Tibial nerve (tissue), 3 donors: ENCODE measurements at regions not wholly inside any gene's neighbourhood (a gene's known extent, or its start where the extent isn't known, plus 50 kb on each side); places are given as distances from the start of the nearest gene placed in this dataset.

ENCODE experiments used
- POLR2A ChIP-seq, 2 donors: fragments of 450-650 bp; IDR thresholded peaks; one replicate each; pipeline ENCODE4 v1.6.1; 2017; ENCODE audit warnings: antibody characterized with exemption in 2 of 2, mild to moderate bottlenecking in 2 of 2, moderate library complexity in 2 of 2
- TF ChIP-seq, protein P1 (sequence below), 5 experiments: fragments of 200-600 bp in 3 of 5; fragments of 450-650 bp in 2 of 5; sonication (generic) in 3 of 5; IDR thresholded peaks; one replicate each; pipeline ENCODE4 v1.5.1; 2016 to 2019; ENCODE audit warnings: antibody characterized with exemption in 5 of 5, mild to moderate bottlenecking in 3 of 5, moderate library complexity in 2 of 5

GRCh38 chr12:41835556-41835955, 309.1 kb downstream of the GXYLT1 start:
- TF ChIP-seq, protein P1, sequence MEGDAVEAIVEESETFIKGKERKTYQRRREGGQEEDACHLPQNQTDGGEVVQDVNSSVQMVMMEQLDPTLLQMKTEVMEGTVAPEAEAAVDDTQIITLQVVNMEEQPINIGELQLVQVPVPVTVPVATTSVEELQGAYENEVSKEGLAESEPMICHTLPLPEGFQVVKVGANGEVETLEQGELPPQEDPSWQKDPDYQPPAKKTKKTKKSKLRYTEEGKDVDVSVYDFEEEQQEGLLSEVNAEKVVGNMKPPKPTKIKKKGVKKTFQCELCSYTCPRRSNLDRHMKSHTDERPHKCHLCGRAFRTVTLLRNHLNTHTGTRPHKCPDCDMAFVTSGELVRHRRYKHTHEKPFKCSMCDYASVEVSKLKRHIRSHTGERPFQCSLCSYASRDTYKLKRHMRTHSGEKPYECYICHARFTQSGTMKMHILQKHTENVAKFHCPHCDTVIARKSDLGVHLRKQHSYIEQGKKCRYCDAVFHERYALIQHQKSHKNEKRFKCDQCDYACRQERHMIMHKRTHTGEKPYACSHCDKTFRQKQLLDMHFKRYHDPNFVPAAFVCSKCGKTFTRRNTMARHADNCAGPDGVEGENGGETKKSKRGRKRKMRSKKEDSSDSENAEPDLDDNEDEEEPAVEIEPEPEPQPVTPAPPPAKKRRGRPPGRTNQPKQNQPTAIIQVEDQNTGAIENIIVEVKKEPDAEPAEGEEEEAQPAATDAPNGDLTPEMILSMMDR (IDR thresholded peaks at IDR 0.05): no peak
- TF ChIP-seq POLR2A (IDR thresholded peaks at IDR 0.05): no peak
